Brain microvascular endothelial cell (primary cell): ENCODE measurements at regions not wholly inside any gene's neighbourhood (a gene's known extent, or its start where the extent isn't known, plus 50 kb on each side); places are given as distances from the start of the nearest gene placed in this dataset.

Experiments used
- DNase-seq: peaks from one replicate; pipeline ENCODE4 v3.0.0-alpha.2; 2020
- H3K27ac ChIP-seq: fragments of 250-450 bp; sonication (Bioruptor Pico); 2 replicates; pipeline ENCODE4 v1.5.1; 2020; ENCODE audit warnings: mild to moderate bottlenecking, moderate library complexity
- H3K27me3 ChIP-seq: fragments of 250-450 bp; sonication (Bioruptor Pico); replicated peaks from 2 replicates; pipeline ENCODE4 v1.5.1; 2020; ENCODE audit warnings: mild to moderate bottlenecking
- H3K36me3 ChIP-seq: fragments of 250-450 bp; sonication (Bioruptor Pico); replicated peaks from 2 replicates; pipeline ENCODE4 v1.5.1; 2020; ENCODE audit warnings: mild to moderate bottlenecking
- H3K4me3 ChIP-seq: 2 replicates; pipeline ENCODE4 v1.5.1; 2011; ENCODE audit warnings: low read depth, mild to moderate bottlenecking, control low read depth, low read length, moderate library complexity
- CTCF ChIP-seq: IDR thresholded peaks from 2 replicates; pipeline ENCODE4 v1.5.1; 2011; ENCODE audit warnings: low read depth, mild to moderate bottlenecking, moderate library complexity, low read length, control low read depth, inconsistent platforms; ENCODE audit errors: missing control alignments
- in situ Hi-C: cut with HindIII; loops from 2 replicates; pipeline ENCODE4 v1.10.0; 2017; ENCODE audit warnings: low sequenced_read_pairs, low pct_ligation_motif_present

DNA sequence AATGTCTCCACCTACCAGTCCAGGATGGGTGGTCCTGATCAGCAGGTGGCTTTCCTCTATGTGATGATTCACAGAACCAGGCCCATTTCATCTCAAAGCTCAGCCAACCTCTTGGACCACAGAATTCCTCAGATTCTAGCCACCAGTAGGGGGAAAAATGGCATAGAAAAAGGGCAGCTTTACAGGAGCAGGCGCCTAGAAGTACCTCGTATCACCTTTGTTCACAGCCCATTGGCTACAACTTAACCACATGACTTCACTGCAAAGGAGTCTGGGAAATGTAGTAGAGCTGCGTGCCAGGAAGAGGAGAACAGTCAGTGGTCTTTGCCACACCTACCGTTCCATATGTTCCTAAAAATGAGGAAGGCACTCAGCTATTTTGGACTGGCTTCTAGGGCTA lies 62.8 kb upstream of the DTNA start:
- Histone ChIP-seq H3K27me3 (no peaks in the 10 kb centered on the region), H3K27ac (no peak overlapping the region), H3K36me3 (no peaks in the 10 kb centered on the region), H3K4me3 (no peak overlapping the region)
- in situ Hi-C loops: no loop called here
- no peak for DNase-seq
- no peak for TF ChIP-seq CTCF

DNA sequence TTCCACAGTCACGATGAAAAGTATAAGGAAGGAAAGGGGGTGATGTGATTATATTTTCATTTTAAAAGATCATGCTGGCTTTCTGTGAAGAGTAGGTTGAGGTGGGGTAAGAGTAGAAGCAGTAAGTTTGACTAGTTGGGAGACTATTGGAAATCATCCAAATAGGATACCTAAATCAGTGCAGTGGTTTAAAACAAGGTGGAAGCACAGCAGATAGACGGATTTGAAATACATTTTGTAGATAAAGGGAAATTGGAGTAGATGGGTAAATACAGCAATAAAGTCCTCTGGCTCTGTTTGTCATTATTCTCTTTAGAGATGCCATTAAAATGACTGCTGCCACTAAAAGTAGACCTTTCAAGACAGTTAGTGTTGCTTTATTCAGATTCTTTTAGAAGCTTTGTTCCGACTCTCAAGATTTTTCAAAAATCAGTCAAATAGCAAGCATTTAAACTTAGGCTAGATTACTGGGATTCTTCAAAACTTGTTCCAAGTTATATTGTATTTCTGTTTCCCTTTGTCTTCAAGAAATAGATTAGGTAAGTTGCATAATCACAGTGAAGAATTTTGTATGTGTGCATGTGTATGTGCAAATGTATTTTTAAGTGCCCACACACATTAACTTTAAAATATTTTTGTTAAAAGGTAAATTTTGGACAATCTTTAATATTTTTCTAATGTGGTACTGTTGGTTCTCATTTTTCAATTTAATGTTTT lies 61.7 kb upstream of the DTNA start:
- no peak for TF ChIP-seq CTCF
- no peak overlapping the region for H3K27ac ChIP-seq
- in situ Hi-C loops: no loop called here
- DNase-seq: no peak
- H3K36me3 ChIP-seq: no peaks in the 10 kb centered on the region
- no peak overlapping the region for H3K4me3 ChIP-seq
- H3K27me3 ChIP-seq: no peaks in the 10 kb centered on the region

GRCh38 chr18:34649080-34649479 lies 61.0 kb upstream of the DTNA start:
- Histone ChIP-seq H3K36me3 (no peaks in the 10 kb centered on the region), H3K4me3 (no peak overlapping the region), H3K27me3 (no peaks in the 10 kb centered on the region), H3K27ac (no peak overlapping the region)
- no peak for DNase-seq
- TF ChIP-seq CTCF: no peak
- in situ Hi-C loops: no loop called here

DNA sequence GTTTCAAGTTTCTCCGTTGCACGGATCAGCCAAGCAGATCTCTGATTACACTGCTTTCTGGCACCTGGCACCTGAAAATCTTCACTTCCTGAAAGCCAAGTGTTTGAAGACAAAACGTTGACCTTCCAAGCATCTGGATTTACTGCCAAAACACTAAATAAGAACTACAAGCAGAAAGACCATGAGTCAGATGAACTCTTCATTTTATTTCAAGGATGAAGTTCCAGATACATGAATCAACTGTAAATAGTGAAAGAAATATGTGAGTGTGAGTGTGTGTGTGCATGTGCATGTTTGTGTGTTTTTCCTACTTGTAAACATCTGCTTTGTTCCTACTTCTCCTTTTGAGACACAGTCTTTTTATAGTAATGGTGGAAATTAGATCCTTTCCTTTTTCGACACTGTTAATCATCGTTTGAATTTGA lies 60.0 kb upstream of the DTNA start:
- in situ Hi-C loops: no loop called here
- no peak for DNase-seq

GRCh38 chr18:34651586-34652369 lies 58.3 kb upstream of the DTNA start:
- Histone ChIP-seq H3K27me3 (no peaks in the 10 kb centered on the region), H3K4me3 (no peak overlapping the region), H3K36me3 (no peaks in the 10 kb centered on the region), H3K27ac (no peak overlapping the region)
- no peak for TF ChIP-seq CTCF
- DNase-seq: no peak
- in situ Hi-C loops: no loop called here

More for the DNA sequence above, 60.0 kb upstream of the DTNA start:
- no peak for TF ChIP-seq CTCF
- Histone ChIP-seq H3K27ac (no peak overlapping the region), H3K27me3 (no peaks in the 10 kb centered on the region), H3K36me3 (no peaks in the 10 kb centered on the region), H3K4me3 (no peak overlapping the region)

GRCh38 chr18:34655131-34655530 lies 55.0 kb upstream of the DTNA start:
- in situ Hi-C loops: no loop called here
- Histone ChIP-seq H3K27ac (no peak overlapping the region), H3K4me3 (no peak overlapping the region), H3K27me3 (no peaks in the 10 kb centered on the region), H3K36me3 (no peaks in the 10 kb centered on the region)
- DNase-seq: no peak
- no peak for TF ChIP-seq CTCF
